K562 (cell line): ENCODE measurements at regions not wholly inside any gene's neighbourhood (a gene's known extent, or its start where the extent isn't known, plus 50 kb on each side); places are given as distances from the start of the nearest gene placed in this dataset.

Experiments
- CBX3 ChIP-seq, 2 experiments: IDR thresholded peaks; 1 replicate in 1 of 2; 2 replicates in 1 of 2; pipeline ENCODE4 v1.6.1; 2012; ENCODE audit warnings: inconsistent platforms in 2 of 2, low read length in 2 of 2, borderline replicate concordance in 1 of 2, control low read depth in 1 of 2
- CLOCK ChIP-seq: fragments of 250-450 bp; sonication (Bioruptor Pico); IDR thresholded peaks from 2 replicates; pipeline ENCODE4 v1.4.0; 2020; ENCODE audit warnings: mild to moderate bottlenecking, moderate library complexity, borderline replicate concordance
- MGA ChIP-seq: fragments of 450-650 bp; IDR thresholded peaks from 2 replicates; pipeline ENCODE4 v1.6.1; 2016; ENCODE audit warnings: mild to moderate bottlenecking, moderate library complexity
- PBX2 ChIP-seq, 2 experiments: IDR thresholded peaks in 1 of 2; conservative IDR thresholded peaks in 1 of 2; 2 replicates each; pipeline ENCODE4 v1.6.1; 2016; ENCODE audit warnings: low read depth in 2 of 2, mild to moderate bottlenecking in 1 of 2, missing compliant biosample characterization in 1 of 2, missing genetic modification characterization in 1 of 2, moderate library complexity in 1 of 2

GRCh38 chr3:74562558-74563269 lies 51.7 kb downstream of the CNTN3 start (continued):
- TF ChIP-seq MGA (no peak), PBX2 (CRISPR knock-in tag; IDR thresholded peaks at IDR 0.05; ENCODE audit: low read depth) (no peak), PBX2 (tag; conservative IDR thresholded peaks at IDR 0.05; ENCODE audit: low read depth) (no peak), CBX3 (IDR thresholded peaks at IDR 0.05; ENCODE audit: borderline replicate concordance in 1 of 2, low read length in 2 of 2) (no peak), CLOCK (no peak)
